ENCODE measurements at regions not wholly inside any gene's neighbourhood (a gene's known extent, or its start where the extent isn't known, plus 50 kb on each side); places are given as distances from the start of the nearest gene placed in this dataset.

- ATAC-seq, result no peak
- Histone ChIP-seq H3K4me1 (no peaks in the 10 kb centered on the region), H3K4me3 (no peak overlapping the region), H3K9me3 (no peaks in the 10 kb centered on the region), H3K27ac (no peak overlapping the region), H3K27me3 (no peaks in the 10 kb centered on the region), H3K36me3 (no peaks in the 10 kb centered on the region)
- no peak for DNase-seq
- no peak for TF ChIP-seq CTCF (IDR thresholded peaks at IDR 0.05)
- intact Hi-C loops (cut with DNase I), result no loop called here
- WGBS, 2 donors, result 87 to 90% methylated on average over 2 of the region's 2 CpGs
These were observed 789.9 kb upstream of the MIR17HG start for GRCh38 chr13:90557626-90558025.

- intact Hi-C loops (cut with DNase I), result no loop called here
- WGBS, 2 donors, result 54 to 61% methylated on average over 1 of the region's 1 CpG
- no peaks in the 10 kb centered on the region for H3K27me3 ChIP-seq
- TF ChIP-seq CTCF (IDR thresholded peaks at IDR 0.05), result no peak
- H3K4me1 ChIP-seq, result no peaks in the 10 kb centered on the region
- H3K27ac ChIP-seq, result no peak overlapping the region
- no peak for DNase-seq
- H3K36me3 ChIP-seq, result no peaks in the 10 kb centered on the region
- no peak for ATAC-seq
- no peaks in the 10 kb centered on the region for H3K9me3 ChIP-seq
- H3K4me3 ChIP-seq, result no peak overlapping the region
These were observed 785.0 kb upstream of the MIR17HG start for GRCh38 chr13:90562443-90562842.

- H3K4me3 ChIP-seq, result no peak overlapping the region
- 79 to 86% methylated on average over 7 of the region's 7 CpGs for WGBS, 2 donors
- ATAC-seq, result no peak
- intact Hi-C loops (cut with DNase I), result no loop called here
- no peaks in the 10 kb centered on the region for H3K27me3 ChIP-seq
- no peak for TF ChIP-seq CTCF (IDR thresholded peaks at IDR 0.05)
- no peaks in the 10 kb centered on the region for H3K36me3 ChIP-seq
- H3K4me1 ChIP-seq, result no peaks in the 10 kb centered on the region
- H3K27ac ChIP-seq, result no peak overlapping the region
- no peak for DNase-seq
- peaks cover 0 to 7% (median 0%) of the 10 kb centered on the region in 11 donors for H3K9me3 ChIP-seq
These were observed 783.4 kb upstream of the MIR17HG start for GRCh38 chr13:90564096-90564495.

GRCh38 chr13:90564566-90564965 is 782.9 kb upstream of the MIR17HG start:
- 72 to 74% methylated on average over 1 of the region's 1 CpG for WGBS, 2 donors
- intact Hi-C loops (cut with DNase I), result no loop called here

More at GRCh38 chr13:90564566-90564965, 782.9 kb upstream of the MIR17HG start:
- peaks cover 0 to 8% (median 0%) of the 10 kb centered on the region in 11 donors for H3K9me3 ChIP-seq
- DNase-seq (no peak), ATAC-seq (no peak)
- TF ChIP-seq CTCF (IDR thresholded peaks at IDR 0.05), result no peak
- H3K36me3 ChIP-seq, result no peaks in the 10 kb centered on the region
- H3K4me1 ChIP-seq, result no peaks in the 10 kb centered on the region
- H3K4me3 ChIP-seq, result no peak overlapping the region
- H3K27ac ChIP-seq, result no peak overlapping the region
- no peaks in the 10 kb centered on the region for H3K27me3 ChIP-seq

Measured in heart right ventricle (tissue), 16 donors.